ENCODE measurements at regions not wholly inside any gene's neighbourhood (a gene's known extent, or its start where the extent isn't known, plus 50 kb on each side); places are given as distances from the start of the nearest gene placed in this dataset.
"Not testable (repeated sequence)": the region's sequence is repeated elsewhere in the genome, so short reads cannot be mapped to it uniquely, and the experiment has no call there.

GRCh38 chr2:117571590-117572349 lies 242.7 kb upstream of the DDX18 start:
- intact Hi-C loops (cut with micrococcal nuclease): no loop called here
- H3K9me3 Mint-ChIP-seq: peaks cover 69% of the 10 kb centered on the region
- no peak overlapping the region for H3K27ac Mint-ChIP-seq
- H3K27me3 Mint-ChIP-seq: no peaks in the 10 kb centered on the region
- H3K4me3 Mint-ChIP-seq: no peak overlapping the region
- H3K36me3 Mint-ChIP-seq (ENCODE audit: low read depth): no peaks in the 10 kb centered on the region
- H3K4me1 Mint-ChIP-seq (ENCODE audit: low read depth): no peaks in the 10 kb centered on the region

GRCh38 chr2:117587310-117587709 lies 227.2 kb upstream of the DDX18 start:
- no peak overlapping the region for H3K27ac Mint-ChIP-seq
- intact Hi-C loops (cut with micrococcal nuclease): no loop called here
- no peaks in the 10 kb centered on the region for H3K36me3 Mint-ChIP-seq (ENCODE audit: low read depth)
- no peaks in the 10 kb centered on the region for H3K4me1 Mint-ChIP-seq (ENCODE audit: low read depth)
- peaks cover 35% of the 10 kb centered on the region for H3K9me3 Mint-ChIP-seq
- no peak overlapping the region for H3K4me3 Mint-ChIP-seq
- no peaks in the 10 kb centered on the region for H3K27me3 Mint-ChIP-seq

GRCh38 chr2:117603060-117603459 lies 211.4 kb upstream of the DDX18 start:
- Mint-ChIP-seq H3K27me3 (no peaks in the 10 kb centered on the region), H3K27ac (no peak overlapping the region), H3K36me3 (ENCODE audit: low read depth) (no peaks in the 10 kb centered on the region), H3K4me1 (ENCODE audit: low read depth) (no peaks in the 10 kb centered on the region), H3K9me3 (peaks cover 18% of the 10 kb centered on the region), H3K4me3 (no peak overlapping the region)
- intact Hi-C loops (cut with micrococcal nuclease): no loop called here

GRCh38 chr2:117603567-117603966 lies 210.9 kb upstream of the DDX18 start:
- no peak overlapping the region for H3K4me3 Mint-ChIP-seq

GRCh38 chr2:117607202-117607601 lies 207.3 kb upstream of the DDX18 start:
- Mint-ChIP-seq H3K4me3 (no peak overlapping the region), H3K36me3 (ENCODE audit: low read depth) (no peaks in the 10 kb centered on the region), H3K4me1 (ENCODE audit: low read depth) (no peaks in the 10 kb centered on the region), H3K9me3 (peaks cover 14% of the 10 kb centered on the region), H3K27ac (no peak overlapping the region), H3K27me3 (no peaks in the 10 kb centered on the region)
- intact Hi-C loops (cut with micrococcal nuclease): no loop called here

More at GRCh38 chr2:117603567-117603966, 210.9 kb upstream of the DDX18 start:
- Mint-ChIP-seq H3K9me3 (peaks cover 13% of the 10 kb centered on the region), H3K27me3 (no peaks in the 10 kb centered on the region), H3K27ac (no peak overlapping the region), H3K4me1 (ENCODE audit: low read depth) (no peaks in the 10 kb centered on the region), H3K36me3 (ENCODE audit: low read depth) (no peaks in the 10 kb centered on the region)
- intact Hi-C loops (cut with micrococcal nuclease): no loop called here

- no peaks in the 10 kb centered on the region for H3K4me1 Mint-ChIP-seq (ENCODE audit: low read depth)
- intact Hi-C loops (cut with micrococcal nuclease): no loop called here
These were observed 201.4 kb upstream of the DDX18 start for GRCh38 chr2:117613101-117613500.

GRCh38 chr2:117614296-117614695 lies 200.2 kb upstream of the DDX18 start:
- H3K4me1 Mint-ChIP-seq (ENCODE audit: low read depth): no peaks in the 10 kb centered on the region
- H3K27me3 Mint-ChIP-seq: no peaks in the 10 kb centered on the region
- H3K36me3 Mint-ChIP-seq (ENCODE audit: low read depth): no peaks in the 10 kb centered on the region
- no peak overlapping the region for H3K4me3 Mint-ChIP-seq
- intact Hi-C loops (cut with micrococcal nuclease): no loop called here
- H3K27ac Mint-ChIP-seq: no peak overlapping the region
- H3K9me3 Mint-ChIP-seq: peaks cover 8% of the 10 kb centered on the region

More at GRCh38 chr2:117613101-117613500, 201.4 kb upstream of the DDX18 start:
- Mint-ChIP-seq H3K36me3 (ENCODE audit: low read depth) (no peaks in the 10 kb centered on the region), H3K4me3 (no peak overlapping the region), H3K27me3 (no peaks in the 10 kb centered on the region), H3K27ac (no peak overlapping the region), H3K9me3 (peaks cover 10% of the 10 kb centered on the region)

GRCh38 chr2:117614823-117615534 lies 199.5 kb upstream of the DDX18 start:
- no peaks in the 10 kb centered on the region for H3K4me1 Mint-ChIP-seq (ENCODE audit: low read depth)
- H3K9me3 Mint-ChIP-seq: peaks cover under 1% of the 10 kb centered on the region
- no peak overlapping the region for H3K4me3 Mint-ChIP-seq
- intact Hi-C loops (cut with micrococcal nuclease): no loop called here
- no peaks in the 10 kb centered on the region for H3K36me3 Mint-ChIP-seq (ENCODE audit: low read depth)
- no peak overlapping the region for H3K27ac Mint-ChIP-seq
- no peaks in the 10 kb centered on the region for H3K27me3 Mint-ChIP-seq

GRCh38 chr2:117618607-117619006 lies 195.9 kb upstream of the DDX18 start:
- H3K27me3 Mint-ChIP-seq: no peaks in the 10 kb centered on the region
- peaks cover 11% of the 10 kb centered on the region for H3K9me3 Mint-ChIP-seq
- no peak overlapping the region for H3K27ac Mint-ChIP-seq
- no peak overlapping the region for H3K4me3 Mint-ChIP-seq
- no peaks in the 10 kb centered on the region for H3K36me3 Mint-ChIP-seq (ENCODE audit: low read depth)
- no peaks in the 10 kb centered on the region for H3K4me1 Mint-ChIP-seq (ENCODE audit: low read depth)
- intact Hi-C loops (cut with micrococcal nuclease): no loop called here

- Mint-ChIP-seq H3K4me1 (ENCODE audit: low read depth) (no peaks in the 10 kb centered on the region), H3K9me3 (peaks cover 11% of the 10 kb centered on the region), H3K27ac (no peak overlapping the region), H3K36me3 (ENCODE audit: low read depth) (no peaks in the 10 kb centered on the region), H3K27me3 (no peaks in the 10 kb centered on the region), H3K4me3 (no peak overlapping the region)
- intact Hi-C loops (cut with micrococcal nuclease): no loop called here
These were observed 193.2 kb upstream of the DDX18 start for GRCh38 chr2:117621326-117621725.

- H3K36me3 Mint-ChIP-seq (ENCODE audit: low read depth); H3K27ac Mint-ChIP-seq; H3K4me1 Mint-ChIP-seq (ENCODE audit: low read depth); H3K27me3 Mint-ChIP-seq; intact Hi-C loops (cut with micrococcal nuclease); H3K4me3 Mint-ChIP-seq: not testable (repeated sequence)
- H3K9me3 Mint-ChIP-seq: peaks cover 11% of the 10 kb centered on the region
These were observed 191.3 kb upstream of the DDX18 start for GRCh38 chr2:117623175-117623574.

GRCh38 chr2:117631152-117631945 lies 183.1 kb upstream of the DDX18 start:
- no peaks in the 10 kb centered on the region for H3K4me1 Mint-ChIP-seq (ENCODE audit: low read depth)
- no peaks in the 10 kb centered on the region for H3K36me3 Mint-ChIP-seq (ENCODE audit: low read depth)
- H3K4me3 Mint-ChIP-seq: no peak overlapping the region
- no peak overlapping the region for H3K27ac Mint-ChIP-seq
- intact Hi-C loops (cut with micrococcal nuclease): no loop called here
- H3K27me3 Mint-ChIP-seq: no peaks in the 10 kb centered on the region
- no peaks in the 10 kb centered on the region for H3K9me3 Mint-ChIP-seq

GRCh38 chr2:117635481-117635880 lies 179.0 kb upstream of the DDX18 start:
- Mint-ChIP-seq H3K4me3 (no peak overlapping the region), H3K36me3 (ENCODE audit: low read depth) (no peaks in the 10 kb centered on the region), H3K4me1 (ENCODE audit: low read depth) (no peaks in the 10 kb centered on the region), H3K27me3 (no peaks in the 10 kb centered on the region), H3K27ac (no peak overlapping the region), H3K9me3 (peaks cover 10% of the 10 kb centered on the region)
- intact Hi-C loops (cut with micrococcal nuclease): no loop called here

- Mint-ChIP-seq H3K27ac (no peak overlapping the region), H3K4me1 (ENCODE audit: low read depth) (no peaks in the 10 kb centered on the region), H3K4me3 (no peak overlapping the region), H3K36me3 (ENCODE audit: low read depth) (no peaks in the 10 kb centered on the region), H3K9me3 (peaks cover 10% of the 10 kb centered on the region), H3K27me3 (no peaks in the 10 kb centered on the region)
- intact Hi-C loops (cut with micrococcal nuclease): no loop called here
These were observed 175.1 kb upstream of the DDX18 start for GRCh38 chr2:117639401-117639800.

All from dendritic cell treated with granulocyte-macrophage colony-stimulating factor and Interleukin-4, amounts not matched to agents 40 ng/mL and 50 ng/mL, for 4 days (primary cell).